ENCODE measurements at regions not wholly inside any gene's neighbourhood (a gene's known extent, or its start where the extent isn't known, plus 50 kb on each side); places are given as distances from the start of the nearest gene placed in this dataset.
A peak's percentile ranks its signal among the peaks of the same experiment; 100 is the strongest.

DNA sequence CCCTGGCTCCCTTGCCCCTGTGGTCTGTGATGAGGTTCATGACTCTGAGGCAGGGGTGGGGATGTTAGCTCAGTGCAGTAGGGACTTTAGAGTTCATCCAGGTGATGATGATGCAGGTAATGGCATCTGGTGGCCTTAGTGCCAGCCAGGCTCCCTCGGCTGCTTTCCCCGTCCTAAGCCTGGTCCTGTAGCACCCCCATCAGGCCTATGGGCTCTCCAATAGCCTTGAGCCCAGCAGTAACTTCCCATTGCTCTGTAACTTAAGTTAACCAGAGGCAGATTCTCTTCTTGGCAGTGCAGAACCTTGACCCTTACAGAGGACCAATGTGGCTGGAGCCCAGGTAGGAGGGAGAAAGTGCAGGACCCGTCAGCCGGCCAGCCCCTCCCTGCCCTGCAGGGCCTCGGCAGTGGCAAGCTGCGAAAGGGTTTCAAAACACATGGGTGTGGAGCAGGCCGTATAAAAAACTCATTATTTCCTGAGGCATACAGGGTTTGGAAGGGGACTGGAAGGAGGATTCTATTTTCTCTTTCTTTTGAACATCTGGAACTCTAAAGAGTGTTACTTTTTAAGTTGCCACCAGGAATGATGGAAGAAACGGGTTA lies 406.9 kb downstream of the CDH26 start:
- H3K27me3 ChIP-seq (replicated peaks), result no peaks in the 10 kb centered on the region
- DNase-seq, result no peak
- in situ Hi-C loops (cut with HindIII; ENCODE audit: low pct_ligation_motif_present, low sequenced_read_pairs), result no loop called here

DNA sequence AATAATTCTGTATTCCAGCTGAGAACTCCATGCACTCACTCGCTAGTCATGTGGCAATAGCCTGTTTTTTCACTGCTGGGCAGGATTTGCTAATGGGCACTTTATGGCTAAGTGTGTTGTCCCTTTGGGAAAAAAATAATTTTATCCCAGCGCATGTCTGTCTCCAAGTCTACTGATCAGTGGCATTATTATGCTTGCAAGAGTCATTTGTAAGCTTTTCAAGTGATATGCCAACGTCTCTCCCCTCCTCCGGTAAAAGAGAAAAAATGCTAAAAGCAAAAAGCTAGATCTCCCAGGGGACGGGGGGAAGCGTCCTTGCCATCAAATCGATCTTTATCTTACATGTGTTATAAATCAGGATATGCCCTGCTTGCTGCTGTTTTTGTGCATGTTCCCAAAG lies 407.7 kb downstream of the CDH26 start:
- TF ChIP-seq CTCF (IDR thresholded peaks at IDR 0.05; ENCODE audit: low read depth, low read length, missing control alignments), result no peak
- Histone ChIP-seq H3K27me3 (replicated peaks) (no peaks in the 10 kb centered on the region), H3K4me3 (ENCODE audit: low read depth, low read length) (no peak overlapping the region), H3K27ac (no peak overlapping the region), H3K36me3 (replicated peaks) (no peaks in the 10 kb centered on the region)
- DNase-seq, result no peak
- in situ Hi-C loops (cut with HindIII; ENCODE audit: low pct_ligation_motif_present, low sequenced_read_pairs), result no loop called here

More for the DNA sequence above, 406.9 kb downstream of the CDH26 start:
- H3K36me3 ChIP-seq (replicated peaks), result no peaks in the 10 kb centered on the region
- H3K4me3 ChIP-seq (ENCODE audit: low read depth, low read length), result no peak overlapping the region
- H3K27ac ChIP-seq, result no peak overlapping the region
- peak; percentile 22 for TF ChIP-seq CTCF (IDR thresholded peaks at IDR 0.05; ENCODE audit: low read depth, low read length, missing control alignments)

GRCh38 chr20:60371384-60371783 lies 413.2 kb downstream of the CDH26 start:
- H3K27ac ChIP-seq, result no peak overlapping the region
- in situ Hi-C loops (cut with HindIII; ENCODE audit: low pct_ligation_motif_present, low sequenced_read_pairs), result no loop called here

DNA sequence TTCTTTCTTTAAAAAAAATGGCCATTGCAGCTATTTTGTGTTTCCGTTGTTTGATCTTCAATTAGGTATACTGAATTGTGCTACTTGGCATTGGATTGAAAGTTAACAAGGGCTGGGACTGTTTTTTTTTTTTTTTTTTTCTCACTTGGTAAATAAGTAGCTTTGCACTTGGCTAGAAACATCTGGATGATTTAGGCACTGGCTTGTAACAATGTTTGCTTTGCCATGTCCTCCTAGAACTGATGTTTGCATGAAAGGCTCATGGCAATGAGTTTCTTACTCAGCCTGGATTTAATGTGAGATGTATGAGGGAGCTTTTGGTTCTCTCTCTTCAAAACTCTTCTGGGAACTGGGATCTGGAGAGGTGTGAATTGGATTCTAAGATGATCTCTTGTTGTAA lies 414.1 kb downstream of the CDH26 start:
- no peak for DNase-seq
- Histone ChIP-seq H3K36me3 (replicated peaks) (no peaks in the 10 kb centered on the region), H3K4me3 (ENCODE audit: low read depth, low read length) (no peak overlapping the region), H3K27me3 (replicated peaks) (no peaks in the 10 kb centered on the region), H3K27ac (no peak overlapping the region)
- no peak for TF ChIP-seq CTCF (IDR thresholded peaks at IDR 0.05; ENCODE audit: low read depth, low read length, missing control alignments)
- in situ Hi-C loops (cut with HindIII; ENCODE audit: low pct_ligation_motif_present, low sequenced_read_pairs), result no loop called here

More at GRCh38 chr20:60371384-60371783, 413.2 kb downstream of the CDH26 start:
- Histone ChIP-seq H3K4me3 (ENCODE audit: low read depth, low read length) (no peak overlapping the region), H3K27me3 (replicated peaks) (no peaks in the 10 kb centered on the region), H3K36me3 (replicated peaks) (no peaks in the 10 kb centered on the region)
- DNase-seq, result no peak
- no peak for TF ChIP-seq CTCF (IDR thresholded peaks at IDR 0.05; ENCODE audit: low read depth, low read length, missing control alignments)

DNA sequence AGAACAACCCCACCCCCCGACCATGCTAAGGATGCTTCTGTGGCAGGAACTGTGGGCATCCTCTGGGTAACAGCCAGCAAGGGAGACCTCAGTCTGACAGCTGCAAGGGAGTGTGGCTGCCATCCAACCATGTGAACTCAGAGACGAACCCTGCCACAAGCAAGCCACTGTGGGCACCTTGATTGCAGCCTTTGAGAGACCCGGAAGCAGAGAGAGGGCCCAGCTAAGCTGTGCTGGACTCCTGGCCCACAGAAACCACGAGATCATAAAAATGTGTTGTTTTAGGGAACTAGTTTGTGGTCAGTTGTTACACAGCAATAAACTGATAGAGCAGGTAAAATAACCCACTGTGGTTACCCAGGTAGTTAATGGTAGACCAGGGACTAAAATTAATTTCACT lies 414.6 kb downstream of the CDH26 start:
- no peak overlapping the region for H3K27ac ChIP-seq
- H3K27me3 ChIP-seq (replicated peaks), result no peaks in the 10 kb centered on the region
- DNase-seq, result no peak
- no peaks in the 10 kb centered on the region for H3K36me3 ChIP-seq (replicated peaks)
- in situ Hi-C loops (cut with HindIII; ENCODE audit: low pct_ligation_motif_present, low sequenced_read_pairs), result no loop called here
- no peak overlapping the region for H3K4me3 ChIP-seq (ENCODE audit: low read depth, low read length)
- TF ChIP-seq CTCF (IDR thresholded peaks at IDR 0.05; ENCODE audit: low read depth, low read length, missing control alignments), result no peak

GRCh38 chr20:60378620-60379019 lies 420.4 kb downstream of the CDH26 start:
- no peak overlapping the region for H3K4me3 ChIP-seq (ENCODE audit: low read depth, low read length)
- H3K27ac ChIP-seq, result no peak overlapping the region
- DNase-seq, result no peak
- TF ChIP-seq CTCF (IDR thresholded peaks at IDR 0.05; ENCODE audit: low read depth, low read length, missing control alignments), result no peak
- no peaks in the 10 kb centered on the region for H3K36me3 ChIP-seq (replicated peaks)
- H3K27me3 ChIP-seq (replicated peaks), result no peaks in the 10 kb centered on the region
- in situ Hi-C loops (cut with HindIII; ENCODE audit: low pct_ligation_motif_present, low sequenced_read_pairs), result no loop called here
